Liver (tissue), 3 donors: ENCODE measurements at regions not wholly inside any gene's neighbourhood (a gene's known extent, or its start where the extent isn't known, plus 50 kb on each side); places are given as distances from the start of the nearest gene placed in this dataset.

Experiments used
- EGR1 ChIP-seq, 2 donors: IDR thresholded peaks; 2 replicates each; pipeline ENCODE4 v1.6.1; 2016 to 2018; ENCODE audit warnings: antibody characterized with exemption in 2 of 2, low read depth in 2 of 2
- FOXA2 ChIP-seq: IDR thresholded peaks from 2 replicates; pipeline ENCODE4 v1.6.1; 2016; ENCODE audit warnings: antibody characterized with exemption
- GABPA ChIP-seq, 2 donors: IDR thresholded peaks in 1 of 2; conservative IDR thresholded peaks in 1 of 2; 2 replicates each; pipeline ENCODE4 v1.6.1; 2016; ENCODE audit warnings: antibody characterized with exemption in 2 of 2, mild to moderate bottlenecking in 1 of 2, moderate library complexity in 1 of 2
- HNF4G ChIP-seq: IDR thresholded peaks from 2 replicates; pipeline ENCODE4 v1.6.1; 2016; ENCODE audit warnings: antibody characterized with exemption
- JUND ChIP-seq, 2 donors: IDR thresholded peaks; 2 replicates each; pipeline ENCODE4 v1.6.1; 2016; ENCODE audit warnings: antibody characterized with exemption in 2 of 2
- MAX ChIP-seq: IDR thresholded peaks from 2 replicates; pipeline ENCODE4 v1.6.1; 2016; ENCODE audit warnings: antibody characterized with exemption
- RAD21 ChIP-seq, 2 donors: IDR thresholded peaks; 2 replicates each; pipeline ENCODE4 v1.6.1; 2016; ENCODE audit warnings: antibody characterized with exemption in 2 of 2, mild to moderate bottlenecking in 2 of 2
- TAF1 ChIP-seq: conservative IDR thresholded peaks from 2 replicates; pipeline ENCODE4 v1.6.1; 2016; ENCODE audit warnings: antibody characterized with exemption, mild to moderate bottlenecking
- YY1 ChIP-seq: IDR thresholded peaks from 2 replicates; pipeline ENCODE4 v1.6.1; 2016; ENCODE audit warnings: antibody characterized with exemption, mild to moderate bottlenecking
- TF ChIP-seq, protein P1 (sequence below): fragments of 150-350 bp; IDR thresholded peaks from 2 replicates; pipeline ENCODE4 v1.5.1; 2017; ENCODE audit warnings: improper control_type of control experiment, low read depth, low read length; ENCODE audit not compliant: missing input control
- TF ChIP-seq, protein P2 (sequence below): IDR thresholded peaks from 2 replicates; pipeline ENCODE4 v1.6.1; 2016; ENCODE audit warnings: antibody characterized with exemption
- TF ChIP-seq, protein P3 (sequence below): IDR thresholded peaks from 2 replicates; pipeline ENCODE4 v1.6.1; 2016; ENCODE audit warnings: antibody characterized with exemption
- TF ChIP-seq, protein P4 (sequence below): IDR thresholded peaks from 2 replicates; pipeline ENCODE4 v1.6.1; 2016; ENCODE audit warnings: antibody characterized with exemption, mild to moderate bottlenecking
- donor health status: healthy.
- donor health status: healthy.

DNA sequence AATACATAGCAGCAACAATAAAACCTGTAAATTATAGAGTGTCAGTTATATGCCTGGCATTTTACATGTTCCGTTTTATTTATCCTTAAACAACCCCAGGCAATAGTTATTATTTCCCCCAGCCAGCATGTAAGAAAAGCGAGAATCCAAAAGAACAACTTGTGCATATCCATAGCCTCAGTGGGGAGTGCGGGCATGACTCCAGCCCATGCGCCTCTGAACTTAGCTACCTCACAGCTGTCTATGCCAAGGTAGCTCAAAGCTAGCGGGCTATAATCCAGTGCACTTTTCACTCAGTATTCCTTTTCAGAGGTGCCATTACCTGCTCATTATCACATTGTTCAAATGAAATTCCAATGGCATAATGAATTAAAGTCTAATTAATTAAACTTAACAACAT, 257.3 kb upstream of the EDNRA start:
- TF ChIP-seq, protein P1, sequence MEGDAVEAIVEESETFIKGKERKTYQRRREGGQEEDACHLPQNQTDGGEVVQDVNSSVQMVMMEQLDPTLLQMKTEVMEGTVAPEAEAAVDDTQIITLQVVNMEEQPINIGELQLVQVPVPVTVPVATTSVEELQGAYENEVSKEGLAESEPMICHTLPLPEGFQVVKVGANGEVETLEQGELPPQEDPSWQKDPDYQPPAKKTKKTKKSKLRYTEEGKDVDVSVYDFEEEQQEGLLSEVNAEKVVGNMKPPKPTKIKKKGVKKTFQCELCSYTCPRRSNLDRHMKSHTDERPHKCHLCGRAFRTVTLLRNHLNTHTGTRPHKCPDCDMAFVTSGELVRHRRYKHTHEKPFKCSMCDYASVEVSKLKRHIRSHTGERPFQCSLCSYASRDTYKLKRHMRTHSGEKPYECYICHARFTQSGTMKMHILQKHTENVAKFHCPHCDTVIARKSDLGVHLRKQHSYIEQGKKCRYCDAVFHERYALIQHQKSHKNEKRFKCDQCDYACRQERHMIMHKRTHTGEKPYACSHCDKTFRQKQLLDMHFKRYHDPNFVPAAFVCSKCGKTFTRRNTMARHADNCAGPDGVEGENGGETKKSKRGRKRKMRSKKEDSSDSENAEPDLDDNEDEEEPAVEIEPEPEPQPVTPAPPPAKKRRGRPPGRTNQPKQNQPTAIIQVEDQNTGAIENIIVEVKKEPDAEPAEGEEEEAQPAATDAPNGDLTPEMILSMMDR = no peak
- TF ChIP-seq JUND (IDR thresholded peaks at IDR 0.05) (no peak), TAF1 (no peak), YY1 (no peak), RAD21 (IDR thresholded peaks at IDR 0.05) (no peak), HNF4G (no peak), GABPA (IDR thresholded peaks at IDR 0.05 in 1 of 2, conservative IDR thresholded peaks at IDR 0.05 in 1 of 2) (no peak), FOXA2 (no peak), MAX (no peak), EGR1 (IDR thresholded peaks at IDR 0.05; ENCODE audit: low read depth in 2 of 2) (no peak)
- TF ChIP-seq, protein P2, sequence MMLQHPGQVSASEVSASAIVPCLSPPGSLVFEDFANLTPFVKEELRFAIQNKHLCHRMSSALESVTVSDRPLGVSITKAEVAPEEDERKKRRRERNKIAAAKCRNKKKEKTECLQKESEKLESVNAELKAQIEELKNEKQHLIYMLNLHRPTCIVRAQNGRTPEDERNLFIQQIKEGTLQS = no peak
- TF ChIP-seq, protein P3, sequence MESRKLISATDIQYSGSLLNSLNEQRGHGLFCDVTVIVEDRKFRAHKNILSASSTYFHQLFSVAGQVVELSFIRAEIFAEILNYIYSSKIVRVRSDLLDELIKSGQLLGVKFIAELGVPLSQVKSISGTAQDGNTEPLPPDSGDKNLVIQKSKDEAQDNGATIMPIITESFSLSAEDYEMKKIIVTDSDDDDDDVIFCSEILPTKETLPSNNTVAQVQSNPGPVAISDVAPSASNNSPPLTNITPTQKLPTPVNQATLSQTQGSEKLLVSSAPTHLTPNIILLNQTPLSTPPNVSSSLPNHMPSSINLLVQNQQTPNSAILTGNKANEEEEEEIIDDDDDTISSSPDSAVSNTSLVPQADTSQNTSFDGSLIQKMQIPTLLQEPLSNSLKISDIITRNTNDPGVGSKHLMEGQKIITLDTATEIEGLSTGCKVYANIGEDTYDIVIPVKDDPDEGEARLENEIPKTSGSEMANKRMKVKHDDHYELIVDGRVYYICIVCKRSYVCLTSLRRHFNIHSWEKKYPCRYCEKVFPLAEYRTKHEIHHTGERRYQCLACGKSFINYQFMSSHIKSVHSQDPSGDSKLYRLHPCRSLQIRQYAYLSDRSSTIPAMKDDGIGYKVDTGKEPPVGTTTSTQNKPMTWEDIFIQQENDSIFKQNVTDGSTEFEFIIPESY = no peak
- TF ChIP-seq, protein P4, sequence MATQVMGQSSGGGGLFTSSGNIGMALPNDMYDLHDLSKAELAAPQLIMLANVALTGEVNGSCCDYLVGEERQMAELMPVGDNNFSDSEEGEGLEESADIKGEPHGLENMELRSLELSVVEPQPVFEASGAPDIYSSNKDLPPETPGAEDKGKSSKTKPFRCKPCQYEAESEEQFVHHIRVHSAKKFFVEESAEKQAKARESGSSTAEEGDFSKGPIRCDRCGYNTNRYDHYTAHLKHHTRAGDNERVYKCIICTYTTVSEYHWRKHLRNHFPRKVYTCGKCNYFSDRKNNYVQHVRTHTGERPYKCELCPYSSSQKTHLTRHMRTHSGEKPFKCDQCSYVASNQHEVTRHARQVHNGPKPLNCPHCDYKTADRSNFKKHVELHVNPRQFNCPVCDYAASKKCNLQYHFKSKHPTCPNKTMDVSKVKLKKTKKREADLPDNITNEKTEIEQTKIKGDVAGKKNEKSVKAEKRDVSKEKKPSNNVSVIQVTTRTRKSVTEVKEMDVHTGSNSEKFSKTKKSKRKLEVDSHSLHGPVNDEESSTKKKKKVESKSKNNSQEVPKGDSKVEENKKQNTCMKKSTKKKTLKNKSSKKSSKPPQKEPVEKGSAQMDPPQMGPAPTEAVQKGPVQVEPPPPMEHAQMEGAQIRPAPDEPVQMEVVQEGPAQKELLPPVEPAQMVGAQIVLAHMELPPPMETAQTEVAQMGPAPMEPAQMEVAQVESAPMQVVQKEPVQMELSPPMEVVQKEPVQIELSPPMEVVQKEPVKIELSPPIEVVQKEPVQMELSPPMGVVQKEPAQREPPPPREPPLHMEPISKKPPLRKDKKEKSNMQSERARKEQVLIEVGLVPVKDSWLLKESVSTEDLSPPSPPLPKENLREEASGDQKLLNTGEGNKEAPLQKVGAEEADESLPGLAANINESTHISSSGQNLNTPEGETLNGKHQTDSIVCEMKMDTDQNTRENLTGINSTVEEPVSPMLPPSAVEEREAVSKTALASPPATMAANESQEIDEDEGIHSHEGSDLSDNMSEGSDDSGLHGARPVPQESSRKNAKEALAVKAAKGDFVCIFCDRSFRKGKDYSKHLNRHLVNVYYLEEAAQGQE = no peak
